GM21619 (cell line): ENCODE measurements at regions not wholly inside any gene's neighbourhood (a gene's known extent, or its start where the extent isn't known, plus 50 kb on each side); places are given as distances from the start of the nearest gene placed in this dataset.

Experiments
- ATAC-seq: cut with Tn5 transposase; IDR thresholded peaks from one replicate; pipeline ENCODE4 v1.9.1; 2021; ENCODE audit not compliant: unreplicated experiment

GRCh38 chr20:11650566-11650965 lies 267.1 kb upstream of the BTBD3 start:
- ATAC-seq, result no peak

GRCh38 chr20:11651138-11651537 lies 266.6 kb upstream of the BTBD3 start:
- ATAC-seq, result no peak

GRCh38 chr20:11651647-11652046 lies 266.0 kb upstream of the BTBD3 start:
- ATAC-seq, result no peak

- ATAC-seq, result no peak
Measured at GRCh38 chr20:11652128-11652527, 265.6 kb upstream of the BTBD3 start.

- ATAC-seq, result no peak
Measured at GRCh38 chr20:11654766-11655165, 262.9 kb upstream of the BTBD3 start.

GRCh38 chr20:11660673-11661072 lies 257.0 kb upstream of the BTBD3 start:
- ATAC-seq, result no peak

GRCh38 chr20:11671015-11671511 lies 246.6 kb upstream of the BTBD3 start:
- no peak for ATAC-seq

- no peak for ATAC-seq
Measured at GRCh38 chr20:11672959-11673358, 244.7 kb upstream of the BTBD3 start.

GRCh38 chr20:11675920-11676629 lies 241.6 kb upstream of the BTBD3 start:
- no peak for ATAC-seq

GRCh38 chr20:11676630-11677287 lies 240.9 kb upstream of the BTBD3 start:
- ATAC-seq, result no peak

GRCh38 chr20:11677428-11677827 lies 240.3 kb upstream of the BTBD3 start:
- no peak for ATAC-seq

GRCh38 chr20:11677836-11678235 lies 239.9 kb upstream of the BTBD3 start:
- ATAC-seq, result no peak

GRCh38 chr20:11682285-11682684 lies 235.4 kb upstream of the BTBD3 start:
- ATAC-seq, result no peak

GRCh38 chr20:11686195-11686594 lies 231.5 kb upstream of the BTBD3 start:
- ATAC-seq, result no peak

GRCh38 chr20:11686820-11687543 lies 230.7 kb upstream of the BTBD3 start:
- no peak for ATAC-seq

- no peak for ATAC-seq
Measured at GRCh38 chr20:11687546-11688292, 230.0 kb upstream of the BTBD3 start.

GRCh38 chr20:11689262-11689661 lies 228.4 kb upstream of the BTBD3 start:
- no peak for ATAC-seq

- ATAC-seq, result no peak
Measured at GRCh38 chr20:11691766-11692165, 225.9 kb upstream of the BTBD3 start.

GRCh38 chr20:11692567-11692966 lies 225.1 kb upstream of the BTBD3 start:
- ATAC-seq, result no peak

- no peak for ATAC-seq
Measured at GRCh38 chr20:11694467-11694866, 223.2 kb upstream of the BTBD3 start.

GRCh38 chr20:11697055-11697454 lies 220.6 kb upstream of the BTBD3 start:
- ATAC-seq, result no peak
